Right atrium auricular region (tissue), 2 donors: ENCODE measurements at regions not wholly inside any gene's neighbourhood (a gene's known extent, or its start where the extent isn't known, plus 50 kb on each side); places are given as distances from the start of the nearest gene placed in this dataset.

Experiments
- DNase-seq: peaks from one replicate; pipeline ENCODE4 v3.0.0-alpha.2; 2019; ENCODE audit warnings: low spot score
- H3K27ac ChIP-seq, 2 donors: fragments of 200-600 bp; sonication (generic); 1 replicate in 1 of 2; 2 replicates in 1 of 2; pipeline ENCODE4 v1.5.1; 2016 to 2019
- H3K27me3 ChIP-seq, 2 donors: fragments of 200-600 bp; sonication (generic); one replicate each; pipeline versions ENCODE4 v1.5.1 to v1.6.0; 2017 to 2019
- H3K36me3 ChIP-seq: fragments of 200-600 bp; sonication (generic); one replicate; pipeline ENCODE4 v1.5.1; 2016
- H3K4me1 ChIP-seq, 2 donors: fragments of 200-600 bp; sonication (generic); one replicate each; pipeline versions ENCODE4 v1.5.1 to v1.6.0; 2017 to 2019
- H3K4me3 ChIP-seq, 2 donors: fragments of 200-600 bp; sonication (generic); 1 replicate in 1 of 2; 2 replicates in 1 of 2; pipeline ENCODE4 v1.5.1; 2017 to 2019; ENCODE audit warnings: mild to moderate bottlenecking in 1 of 2, moderate library complexity in 1 of 2
- H3K9me3 ChIP-seq, 2 donors: fragments of 200-600 bp; sonication (generic); one replicate each; pipeline ENCODE4 v1.5.1; 2019
- CTCF ChIP-seq, 2 donors: fragments of 200-600 bp; sonication (generic); IDR thresholded peaks; one replicate each; pipeline ENCODE4 v1.5.1; 2019; ENCODE audit warnings: antibody characterized with exemption in 2 of 2

- no peaks in the 10 kb centered on the region for H3K36me3 ChIP-seq
- peaks cover 0 to 7% of the 10 kb centered on the region in 2 donors for H3K9me3 ChIP-seq
- H3K27ac ChIP-seq = no peak overlapping the region
- H3K4me1 ChIP-seq = peaks cover 0 to 11% of the 10 kb centered on the region in 2 donors
- no peak overlapping the region for H3K4me3 ChIP-seq
- TF ChIP-seq CTCF (IDR thresholded peaks at IDR 0.05) = no peak
- DNase-seq = no peak
- no peaks in the 10 kb centered on the region for H3K27me3 ChIP-seq
Observed at GRCh38 chr1:60600532-60600931, 481.8 kb upstream of the NFIA start.

- H3K9me3 ChIP-seq = peaks cover 0 to 7% of the 10 kb centered on the region in 2 donors
- H3K4me3 ChIP-seq = no peak overlapping the region
- TF ChIP-seq CTCF (IDR thresholded peaks at IDR 0.05) = no peak
- no peaks in the 10 kb centered on the region for H3K27me3 ChIP-seq
- H3K27ac ChIP-seq = no peak overlapping the region
- no peak for DNase-seq
- peaks cover 0 to 11% of the 10 kb centered on the region in 2 donors for H3K4me1 ChIP-seq
- H3K36me3 ChIP-seq = no peaks in the 10 kb centered on the region
Observed at GRCh38 chr1:60599574-60599973, 482.8 kb upstream of the NFIA start.

DNA sequence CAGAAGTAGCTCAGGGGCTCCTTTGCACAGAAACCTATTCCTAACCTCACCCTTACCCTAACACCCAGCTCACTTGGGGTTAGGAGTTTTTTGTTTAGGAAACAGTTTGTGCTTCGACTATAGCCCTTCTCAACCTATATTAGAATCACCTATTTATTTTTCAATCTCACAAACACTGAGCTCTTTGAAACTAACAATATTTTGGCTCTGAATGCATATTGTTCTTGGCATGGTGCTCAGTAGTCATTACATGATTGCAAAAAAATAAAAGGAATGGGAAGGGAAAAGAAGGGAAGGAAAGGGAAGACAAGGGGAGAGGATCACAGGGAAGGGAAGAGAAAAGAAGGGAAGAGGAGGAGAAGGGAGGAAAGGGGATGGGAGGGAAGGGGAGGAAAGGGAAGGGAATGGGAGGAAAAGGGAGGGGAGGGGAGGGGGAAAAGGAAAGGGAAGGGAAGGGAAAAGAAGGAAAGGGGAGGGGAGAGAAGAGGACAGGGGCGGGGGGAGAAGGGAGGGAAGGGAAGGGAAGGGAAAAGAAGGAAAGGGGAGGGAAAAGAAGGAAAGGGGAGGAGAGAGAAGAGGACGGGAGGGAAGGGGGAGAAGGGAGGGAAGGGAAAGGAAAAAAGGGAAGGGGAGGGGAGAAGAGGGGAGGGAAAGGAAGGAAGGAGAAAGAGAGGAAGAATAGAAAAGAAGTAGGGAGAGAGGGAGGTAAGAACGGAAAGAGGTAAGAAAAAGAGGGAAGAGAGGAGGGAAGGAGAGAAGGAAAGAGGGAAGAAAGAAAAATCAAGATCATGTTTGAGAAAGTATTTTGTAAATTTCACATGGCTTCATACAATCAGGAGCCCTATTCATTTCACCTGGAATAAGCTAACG lies 484.1 kb upstream of the NFIA start:
- H3K4me3 ChIP-seq = no peak overlapping the region
- H3K9me3 ChIP-seq = peaks cover 0 to 7% of the 10 kb centered on the region in 2 donors
- peaks cover 0 to 11% of the 10 kb centered on the region in 2 donors for H3K4me1 ChIP-seq
- DNase-seq = no peak
- no peak overlapping the region for H3K27ac ChIP-seq
- H3K27me3 ChIP-seq = no peaks in the 10 kb centered on the region
- H3K36me3 ChIP-seq = no peaks in the 10 kb centered on the region
- TF ChIP-seq CTCF (IDR thresholded peaks at IDR 0.05) = no peak

- TF ChIP-seq CTCF (IDR thresholded peaks at IDR 0.05) = no peak
- Histone ChIP-seq H3K4me1 (peaks cover 0 to 11% of the 10 kb centered on the region in 2 donors), H3K27me3 (no peaks in the 10 kb centered on the region), H3K27ac (no peak overlapping the region), H3K36me3 (no peaks in the 10 kb centered on the region), H3K4me3 (no peak overlapping the region), H3K9me3 (peaks cover 0 to 7% of the 10 kb centered on the region in 2 donors)
- no peak for DNase-seq
Observed at GRCh38 chr1:60596791-60597750, 485.3 kb upstream of the NFIA start.

DNA sequence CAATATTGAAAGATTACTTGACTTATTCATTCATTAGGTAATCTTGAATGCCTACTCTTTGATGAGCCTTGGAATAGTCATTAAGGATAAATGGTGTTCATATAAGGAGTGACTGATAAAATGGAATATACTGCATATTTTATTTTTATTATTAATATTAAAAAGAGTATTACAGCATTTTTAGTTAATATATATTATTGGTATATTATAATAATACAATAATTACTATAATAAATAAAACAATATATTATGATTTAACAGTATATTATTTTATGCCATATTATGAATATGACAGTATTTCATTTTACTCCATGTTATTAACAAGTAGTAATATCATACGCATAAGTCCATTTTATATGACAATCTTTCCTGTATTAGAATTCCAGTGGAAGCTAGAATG lies 490.8 kb upstream of the NFIA start:
- no peak for DNase-seq
- Histone ChIP-seq H3K4me1 (no peaks in the 10 kb centered on the region), H3K27me3 (no peaks in the 10 kb centered on the region), H3K9me3 (peaks cover 0 to 7% of the 10 kb centered on the region in 2 donors), H3K36me3 (no peaks in the 10 kb centered on the region), H3K27ac (no peak overlapping the region), H3K4me3 (no peak overlapping the region)
- no peak for TF ChIP-seq CTCF (IDR thresholded peaks at IDR 0.05)
